Upper lobe of right lung (tissue), 1 donor: ENCODE measurements at regions not wholly inside any gene's neighbourhood (a gene's known extent, or its start where the extent isn't known, plus 50 kb on each side); places are given as distances from the start of the nearest gene placed in this dataset.

Experiments used
- ATAC-seq: fragments of 200-7000 bp; cut with Tn5 transposase; one replicate; pipeline ENCODE4 v1.9.1; 2020; ENCODE audit warnings: mild to moderate bottlenecking, moderate library complexity
- DNase-seq: peaks from one replicate; pipeline ENCODE4 v3.0.0-alpha.2; 2020
- H3K27ac ChIP-seq: fragments of 200-600 bp; one replicate; pipeline ENCODE4 v1.8.0; 2022
- H3K27me3 ChIP-seq: fragments of 200-600 bp; one replicate; pipeline ENCODE4 v1.8.0; 2022; ENCODE audit warnings: mild to moderate bottlenecking
- H3K36me3 ChIP-seq: fragments of 200-600 bp; one replicate; pipeline ENCODE4 v1.8.0; 2022
- H3K4me1 ChIP-seq: fragments of 200-600 bp; one replicate; pipeline ENCODE4 v1.8.0; 2022
- H3K4me3 ChIP-seq: fragments of 200-600 bp; one replicate; pipeline ENCODE4 v1.8.0; 2022; ENCODE audit warnings: mild to moderate bottlenecking
- H3K9me3 ChIP-seq: fragments of 200-600 bp; one replicate; pipeline ENCODE4 v1.8.0; 2022
- CTCF ChIP-seq: fragments of 200-600 bp; IDR thresholded peaks from one replicate; pipeline ENCODE4 v1.8.0; 2022; ENCODE audit warnings: antibody characterized with exemption
- intact Hi-C: fragments of 100-400 bp; cut with DNase I; formaldehyde crosslinking; loops from one replicate; pipeline ENCODE4 v1.11.0; 2022
- donor health status: DM: no; HTN: yes; CAD: no; lungs with severe emphysema.

GRCh38 chr5:73374520-73375190 is 73.9 kb downstream of the FOXD1 start:
- H3K36me3 ChIP-seq = no peaks in the 10 kb centered on the region
- intact Hi-C loops = no loop called here
- H3K4me3 ChIP-seq = no peak overlapping the region
- DNase-seq (no peak), ATAC-seq (no peak)
- H3K4me1 ChIP-seq = no peaks in the 10 kb centered on the region
- no peaks in the 10 kb centered on the region for H3K9me3 ChIP-seq
- H3K27ac ChIP-seq = no peak overlapping the region
- no peak for TF ChIP-seq CTCF
- H3K27me3 ChIP-seq = peaks cover 74% of the 10 kb centered on the region

GRCh38 chr5:73373814-73374510 is 74.6 kb downstream of the FOXD1 start:
- no peaks in the 10 kb centered on the region for H3K9me3 ChIP-seq
- TF ChIP-seq CTCF = no peak
- H3K4me3 ChIP-seq = no peak overlapping the region
- no peaks in the 10 kb centered on the region for H3K36me3 ChIP-seq
- no peaks in the 10 kb centered on the region for H3K4me1 ChIP-seq
- DNase-seq = no peak
- no peak overlapping the region for H3K27ac ChIP-seq
- H3K27me3 ChIP-seq = peaks cover 73% of the 10 kb centered on the region
- intact Hi-C loops = no loop called here
- no peak for ATAC-seq

- no peak overlapping the region for H3K4me3 ChIP-seq
- peaks cover 45% of the 10 kb centered on the region for H3K27me3 ChIP-seq
- H3K4me1 ChIP-seq = no peaks in the 10 kb centered on the region
- H3K36me3 ChIP-seq = no peaks in the 10 kb centered on the region
- H3K27ac ChIP-seq = no peak overlapping the region
- DNase-seq (no peak), ATAC-seq (no peak)
- TF ChIP-seq CTCF = no peak
- no peaks in the 10 kb centered on the region for H3K9me3 ChIP-seq
- intact Hi-C loops = no loop called here
Observed at GRCh38 chr5:73370640-73371583, 77.7 kb downstream of the FOXD1 start.

- intact Hi-C loops = no loop called here
- TF ChIP-seq CTCF = no peak
- H3K36me3 ChIP-seq = no peaks in the 10 kb centered on the region
- no peak for ATAC-seq
- H3K9me3 ChIP-seq = no peaks in the 10 kb centered on the region
- H3K4me1 ChIP-seq = no peaks in the 10 kb centered on the region
- no peak for DNase-seq
- no peak overlapping the region for H3K4me3 ChIP-seq
- peaks cover 44% of the 10 kb centered on the region for H3K27me3 ChIP-seq
- H3K27ac ChIP-seq = no peak overlapping the region
Observed at GRCh38 chr5:73370095-73370494, 78.5 kb downstream of the FOXD1 start.

- TF ChIP-seq CTCF = no peak
Observed at GRCh38 chr5:73369278-73369677, 79.3 kb downstream of the FOXD1 start.

More at GRCh38 chr5:73369278-73369677, 79.3 kb downstream of the FOXD1 start:
- H3K4me3 ChIP-seq = no peak overlapping the region
- H3K9me3 ChIP-seq = no peaks in the 10 kb centered on the region
- peaks cover 44% of the 10 kb centered on the region for H3K27me3 ChIP-seq
- ATAC-seq (no peak), DNase-seq (no peak)
- no peaks in the 10 kb centered on the region for H3K4me1 ChIP-seq
- intact Hi-C loops = no loop called here
- H3K36me3 ChIP-seq = no peaks in the 10 kb centered on the region
- no peak overlapping the region for H3K27ac ChIP-seq
